Neural progenitor cell (in vitro differentiated cells): ENCODE measurements at regions not wholly inside any gene's neighbourhood (a gene's known extent, or its start where the extent isn't known, plus 50 kb on each side); places are given as distances from the start of the nearest gene placed in this dataset.

ENCODE experiments used
- DNase-seq: peaks from one replicate; pipeline ENCODE4 v3.0.0-alpha.2; 2016; ENCODE audit warnings: low spot score
- H2AFZ ChIP-seq: fragments of 200-600 bp; sonication (generic); replicated peaks from 2 replicates; pipeline ENCODE4 v1.6.1; 2016; ENCODE audit warnings: antibody characterized with exemption
- H3F3A ChIP-seq: fragments of 200-600 bp; sonication (generic); 2 replicates; pipeline ENCODE4 v1.6.1; 2016; ENCODE audit warnings: antibody characterized with exemption, low read depth
- H3K27ac ChIP-seq: fragments of 200-600 bp; sonication (generic); 2 replicates; pipeline ENCODE4 v1.5.1; 2016; ENCODE audit warnings: mild to moderate bottlenecking
- H3K27me3 ChIP-seq: fragments of 200-600 bp; sonication (generic); 2 replicates; pipeline ENCODE4 v1.6.1; 2016; ENCODE audit warnings: mild to moderate bottlenecking, moderate library complexity
- H3K36me3 ChIP-seq: fragments of 200-600 bp; sonication (generic); 2 replicates; pipeline ENCODE4 v1.5.1; 2016
- H3K4me1 ChIP-seq: fragments of 200-600 bp; sonication (generic); 2 replicates; pipeline ENCODE4 v1.6.1; 2016; ENCODE audit warnings: mixed run types
- H3K4me2 ChIP-seq: fragments of 200-600 bp; sonication (generic); 2 replicates; pipeline ENCODE4 v1.6.1; 2016
- H3K4me3 ChIP-seq: fragments of 200-600 bp; sonication (generic); 2 replicates; pipeline ENCODE4 v1.5.1; 2016
- H3K79me2 ChIP-seq: fragments of 200-600 bp; sonication (generic); 2 replicates; pipeline ENCODE4 v1.6.1; 2016; ENCODE audit warnings: low read depth
- H3K9ac ChIP-seq: fragments of 200-600 bp; sonication (generic); 2 replicates; pipeline ENCODE4 v1.6.1; 2016
- H3K9me3 ChIP-seq: fragments of 200-600 bp; sonication (generic); 2 replicates; pipeline ENCODE4 v1.5.1; 2016; ENCODE audit warnings: low read depth
- H4K20me1 ChIP-seq: fragments of 200-600 bp; sonication (generic); 2 replicates; pipeline ENCODE4 v1.6.1; 2016; ENCODE audit warnings: low read depth
- H3K27ac Mint-ChIP-seq: 3 replicates; pipeline ENCODE4 v1.8.0; 2021; ENCODE audit warnings: mixed read lengths
- H3K27me3 Mint-ChIP-seq: 2 replicates; pipeline ENCODE4 v1.8.0; 2022; ENCODE audit warnings: low read depth, mild to moderate bottlenecking, inconsistent platforms, moderate library complexity, mixed read lengths; ENCODE audit not compliant: insufficient read depth
- H3K36me3 Mint-ChIP-seq: 3 replicates; pipeline ENCODE4 v1.8.0; 2021; ENCODE audit warnings: mixed read lengths
- H3K4me1 Mint-ChIP-seq: 3 replicates; pipeline ENCODE4 v1.8.0; 2021; ENCODE audit warnings: mixed read lengths
- H3K4me3 Mint-ChIP-seq: 3 replicates; pipeline ENCODE4 v1.8.0; 2021; ENCODE audit warnings: mild to moderate bottlenecking, moderate library complexity, mixed read lengths
- H3K9me3 Mint-ChIP-seq: 3 replicates; pipeline ENCODE4 v1.8.0; 2020; ENCODE audit warnings: mixed read lengths
- EZH2 ChIP-seq: fragments of 200-600 bp; sonication (generic); IDR thresholded peaks from 2 replicates; pipeline ENCODE4 v1.6.1; 2017; ENCODE audit warnings: antibody characterized with exemption, mild to moderate bottlenecking, moderate library complexity
- EZH2phosphoT487 ChIP-seq: fragments of 200-600 bp; sonication (generic); IDR thresholded peaks from 2 replicates; pipeline ENCODE4 v1.6.1; 2017; ENCODE audit warnings: antibody characterized with exemption
- TF ChIP-seq, protein P1 (sequence below): fragments of 200-600 bp; sonication (generic); IDR thresholded peaks from 2 replicates; pipeline ENCODE4 v1.5.1; 2017; ENCODE audit warnings: antibody characterized with exemption, mild to moderate bottlenecking

DNA sequence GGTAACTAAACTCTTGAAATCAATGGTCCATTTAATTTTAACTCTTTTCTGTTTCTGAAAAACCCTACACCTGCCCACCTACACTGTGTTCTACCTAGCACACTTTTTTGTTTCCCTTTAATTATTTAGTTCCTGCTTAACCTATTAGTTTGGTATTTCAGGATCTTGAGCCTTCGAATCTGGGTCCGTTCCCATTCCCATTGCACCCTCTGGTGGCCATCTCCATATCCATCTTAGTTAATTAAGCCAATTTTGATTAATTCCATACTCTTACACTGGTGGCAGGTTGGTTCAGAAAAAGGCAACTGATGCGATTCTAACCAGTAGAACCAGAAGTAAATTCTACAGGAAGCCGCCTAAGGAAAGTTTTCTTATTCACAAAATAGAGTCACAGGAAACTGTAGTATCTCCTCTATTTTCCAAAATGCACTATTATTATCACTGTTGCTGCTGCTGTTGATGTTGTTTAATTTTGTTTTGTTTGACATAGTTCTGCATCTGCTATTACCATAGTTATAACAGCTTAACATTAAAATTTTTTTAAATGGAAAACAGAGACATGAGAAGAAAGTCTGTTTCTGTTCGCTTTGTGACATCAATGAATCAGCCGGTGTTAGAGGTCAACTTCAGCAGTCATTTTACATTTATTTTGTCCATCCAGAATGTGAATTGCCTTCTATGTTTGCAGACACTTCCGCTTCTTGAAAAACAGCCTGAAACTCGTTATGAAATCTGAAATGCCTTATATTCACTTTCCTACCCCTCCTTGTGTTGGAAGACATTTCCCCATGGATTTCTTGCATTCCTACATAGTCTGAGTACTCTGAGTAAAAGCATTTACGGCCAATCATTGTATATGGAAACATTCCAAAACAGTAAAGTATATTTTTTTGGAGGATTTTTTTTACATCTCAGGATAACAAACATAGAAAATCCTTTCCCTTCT is 115.5 kb upstream of the NCAM2 start:
- Histone ChIP-seq H3K27ac (no peak overlapping the region), H3K36me3 (no peaks in the 10 kb centered on the region), H3K4me3 (no peak overlapping the region), H3K9me3 (no peaks in the 10 kb centered on the region), H3K9ac (no peak overlapping the region), H3F3A (no peaks in the 10 kb centered on the region), H4K20me1 (no peaks in the 10 kb centered on the region), H3K27me3 (no peaks in the 10 kb centered on the region), H3K4me2 (no peak overlapping the region), H3K4me1 (no peaks in the 10 kb centered on the region), H3K79me2 (no peaks in the 10 kb centered on the region), H2AFZ (no peak overlapping the region)
- H3K4me1 Mint-ChIP-seq, result no peaks in the 10 kb centered on the region
- H3K4me3 Mint-ChIP-seq, result no peak overlapping the region
- peak; percentile 69 for DNase-seq
- H3K36me3 Mint-ChIP-seq, result no peaks in the 10 kb centered on the region
- TF ChIP-seq EZH2 (no peak), EZH2phosphoT487 (no peak)
- TF ChIP-seq, protein P1, sequence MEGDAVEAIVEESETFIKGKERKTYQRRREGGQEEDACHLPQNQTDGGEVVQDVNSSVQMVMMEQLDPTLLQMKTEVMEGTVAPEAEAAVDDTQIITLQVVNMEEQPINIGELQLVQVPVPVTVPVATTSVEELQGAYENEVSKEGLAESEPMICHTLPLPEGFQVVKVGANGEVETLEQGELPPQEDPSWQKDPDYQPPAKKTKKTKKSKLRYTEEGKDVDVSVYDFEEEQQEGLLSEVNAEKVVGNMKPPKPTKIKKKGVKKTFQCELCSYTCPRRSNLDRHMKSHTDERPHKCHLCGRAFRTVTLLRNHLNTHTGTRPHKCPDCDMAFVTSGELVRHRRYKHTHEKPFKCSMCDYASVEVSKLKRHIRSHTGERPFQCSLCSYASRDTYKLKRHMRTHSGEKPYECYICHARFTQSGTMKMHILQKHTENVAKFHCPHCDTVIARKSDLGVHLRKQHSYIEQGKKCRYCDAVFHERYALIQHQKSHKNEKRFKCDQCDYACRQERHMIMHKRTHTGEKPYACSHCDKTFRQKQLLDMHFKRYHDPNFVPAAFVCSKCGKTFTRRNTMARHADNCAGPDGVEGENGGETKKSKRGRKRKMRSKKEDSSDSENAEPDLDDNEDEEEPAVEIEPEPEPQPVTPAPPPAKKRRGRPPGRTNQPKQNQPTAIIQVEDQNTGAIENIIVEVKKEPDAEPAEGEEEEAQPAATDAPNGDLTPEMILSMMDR, result peak; percentile 92
- no peaks in the 10 kb centered on the region for H3K27me3 Mint-ChIP-seq
- H3K27ac Mint-ChIP-seq, result no peak overlapping the region
- H3K9me3 Mint-ChIP-seq, result no peaks in the 10 kb centered on the region

DNA sequence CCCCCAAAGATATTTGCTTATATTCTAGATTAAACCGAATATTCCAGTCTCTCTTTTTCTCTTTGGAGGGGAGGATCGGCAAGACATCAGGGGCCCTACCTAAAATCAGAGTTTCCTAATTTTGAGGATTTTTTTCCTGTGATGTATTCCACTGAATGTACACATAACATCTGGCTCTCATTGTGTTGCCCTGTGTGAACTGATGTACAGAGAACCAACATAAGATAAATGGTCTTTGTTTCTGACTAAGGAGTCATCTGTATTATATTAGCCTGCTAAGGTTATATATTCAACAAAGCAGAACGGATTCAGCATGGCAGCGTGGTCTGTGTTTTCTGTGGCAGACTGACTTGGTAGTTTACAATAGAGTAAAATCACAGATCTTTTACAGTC is 114.8 kb upstream of the NCAM2 start:
- Histone ChIP-seq H3K27me3 (no peaks in the 10 kb centered on the region), H4K20me1 (no peaks in the 10 kb centered on the region), H3K4me2 (no peak overlapping the region), H3K4me1 (no peaks in the 10 kb centered on the region), H3F3A (no peaks in the 10 kb centered on the region), H3K36me3 (no peaks in the 10 kb centered on the region), H3K9ac (no peak overlapping the region), H3K79me2 (no peaks in the 10 kb centered on the region), H3K9me3 (no peaks in the 10 kb centered on the region), H3K27ac (no peak overlapping the region), H3K4me3 (no peak overlapping the region), H2AFZ (no peak overlapping the region)
- H3K9me3 Mint-ChIP-seq, result peaks cover 3% of the 10 kb centered on the region
- H3K36me3 Mint-ChIP-seq, result no peaks in the 10 kb centered on the region
- no peak overlapping the region for H3K27ac Mint-ChIP-seq
- no peaks in the 10 kb centered on the region for H3K27me3 Mint-ChIP-seq
- no peaks in the 10 kb centered on the region for H3K4me1 Mint-ChIP-seq
- TF ChIP-seq EZH2phosphoT487 (no peak), EZH2 (no peak)
- TF ChIP-seq, protein P1, result no peak
- H3K4me3 Mint-ChIP-seq, result no peak overlapping the region
- no peak for DNase-seq

DNA sequence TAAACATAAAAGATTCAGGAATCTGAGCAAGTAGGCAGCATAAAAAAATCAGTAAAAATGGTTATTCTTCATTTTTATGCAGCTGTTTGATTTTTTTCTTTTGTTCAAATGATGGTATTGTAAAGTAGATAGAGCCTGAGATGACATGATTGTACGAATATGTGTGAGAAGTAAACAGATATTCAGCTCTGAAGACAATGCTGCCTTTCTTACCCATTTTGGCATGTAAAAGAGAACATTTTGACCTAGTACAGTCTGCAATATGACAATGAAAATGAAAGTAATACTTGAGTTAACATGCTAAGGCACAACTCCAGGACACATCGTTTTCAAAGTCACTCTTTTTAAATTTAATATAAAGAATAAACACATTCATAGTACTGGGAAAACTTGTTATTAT is 95.7 kb upstream of the NCAM2 start:
- peaks cover 2% of the 10 kb centered on the region for H3K27me3 Mint-ChIP-seq
- no peaks in the 10 kb centered on the region for H3K79me2 ChIP-seq
- TF ChIP-seq EZH2 (no peak), EZH2phosphoT487 (no peak)
- TF ChIP-seq, protein P1, result no peak
- H3K9me3 Mint-ChIP-seq, result no peaks in the 10 kb centered on the region
- no peak overlapping the region for H2AFZ ChIP-seq
- H3K36me3 Mint-ChIP-seq, result no peaks in the 10 kb centered on the region
- H3K9me3 ChIP-seq, result no peaks in the 10 kb centered on the region
- no peak overlapping the region for H3K9ac ChIP-seq
- H3K4me3 Mint-ChIP-seq, result no peak overlapping the region
- no peak overlapping the region for H3K27ac Mint-ChIP-seq
- no peaks in the 10 kb centered on the region for H3K36me3 ChIP-seq
- H3K4me3 ChIP-seq, result no peak overlapping the region
- no peaks in the 10 kb centered on the region for H3K4me1 Mint-ChIP-seq
- H4K20me1 ChIP-seq, result no peaks in the 10 kb centered on the region
- H3K27ac ChIP-seq, result no peak overlapping the region
- no peaks in the 10 kb centered on the region for H3K4me1 ChIP-seq
- no peaks in the 10 kb centered on the region for H3F3A ChIP-seq
- H3K4me2 ChIP-seq, result no peak overlapping the region
- DNase-seq, result no peak
- no peaks in the 10 kb centered on the region for H3K27me3 ChIP-seq
